T1000 (cell line): ENCODE measurements at regions not wholly inside any gene's neighbourhood (a gene's known extent, or its start where the extent isn't known, plus 50 kb on each side); places are given as distances from the start of the nearest gene placed in this dataset.

Experiments used
- DNase-seq: peaks from one replicate; lab custom pipeline; 2025; ENCODE audit warnings: mixed read lengths; lab: John Stamatoyannopoulos, UW

DNA sequence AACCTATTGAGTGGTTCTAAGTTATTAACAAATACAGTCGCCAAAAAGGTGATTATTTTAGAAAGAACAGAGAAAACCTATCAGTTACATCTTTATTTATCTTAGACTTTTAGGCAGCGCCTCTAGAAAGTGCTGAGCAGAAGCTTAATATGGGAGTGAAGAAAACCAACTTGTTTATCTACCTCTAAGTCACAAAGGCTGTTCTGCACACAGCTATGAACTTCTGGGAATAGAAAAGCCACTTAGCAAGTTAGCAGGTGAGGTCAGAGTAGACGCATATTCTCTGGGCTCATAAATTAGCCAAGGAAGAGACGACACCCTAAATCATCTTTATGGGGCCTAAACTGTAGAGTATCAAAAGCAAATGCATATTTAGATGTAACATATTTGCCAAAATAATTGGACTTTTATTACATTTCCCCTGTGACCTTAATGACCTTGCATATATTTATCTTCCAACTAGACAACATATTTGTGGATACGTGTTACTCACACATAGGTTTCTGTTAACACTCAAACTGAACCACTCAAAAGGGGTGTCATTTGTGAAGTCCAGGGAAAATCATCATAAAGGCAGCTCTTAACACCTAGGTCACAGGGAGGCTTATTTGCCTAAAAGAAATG lies 267.1 kb downstream of the ADGB start:
- no peak for DNase-seq

- DNase-seq = no peak
Observed at GRCh38 chr6:146866731-146867414, 268.1 kb downstream of the ADGB start.

DNA sequence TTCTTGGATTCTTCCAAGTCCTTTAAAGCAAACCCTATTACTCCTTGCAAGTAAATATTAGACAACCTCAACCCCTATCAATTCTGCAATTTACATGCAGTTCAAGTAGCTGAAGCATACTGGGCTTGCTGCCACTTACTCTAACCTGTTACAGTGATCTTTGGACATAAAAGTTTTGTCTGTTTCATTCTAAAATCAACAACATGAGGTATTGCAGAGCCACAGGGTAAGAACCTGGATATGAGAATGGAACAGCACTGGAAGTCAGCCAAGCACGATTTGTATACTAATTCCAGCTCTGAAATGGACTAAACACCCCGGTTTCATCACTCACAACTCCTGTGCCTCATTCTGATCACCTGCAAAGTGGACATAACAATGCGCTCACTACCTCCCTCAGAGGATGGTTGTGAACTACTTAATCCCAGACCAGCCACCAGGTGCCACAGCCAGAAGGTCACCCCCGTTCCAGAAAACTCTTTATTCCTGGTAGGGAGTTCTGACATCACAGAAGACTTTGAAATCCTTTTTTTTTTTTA lies 270.0 kb downstream of the ADGB start:
- no peak for DNase-seq

GRCh38 chr6:146870760-146871159 lies 272.0 kb downstream of the ADGB start:
- no peak for DNase-seq

DNA sequence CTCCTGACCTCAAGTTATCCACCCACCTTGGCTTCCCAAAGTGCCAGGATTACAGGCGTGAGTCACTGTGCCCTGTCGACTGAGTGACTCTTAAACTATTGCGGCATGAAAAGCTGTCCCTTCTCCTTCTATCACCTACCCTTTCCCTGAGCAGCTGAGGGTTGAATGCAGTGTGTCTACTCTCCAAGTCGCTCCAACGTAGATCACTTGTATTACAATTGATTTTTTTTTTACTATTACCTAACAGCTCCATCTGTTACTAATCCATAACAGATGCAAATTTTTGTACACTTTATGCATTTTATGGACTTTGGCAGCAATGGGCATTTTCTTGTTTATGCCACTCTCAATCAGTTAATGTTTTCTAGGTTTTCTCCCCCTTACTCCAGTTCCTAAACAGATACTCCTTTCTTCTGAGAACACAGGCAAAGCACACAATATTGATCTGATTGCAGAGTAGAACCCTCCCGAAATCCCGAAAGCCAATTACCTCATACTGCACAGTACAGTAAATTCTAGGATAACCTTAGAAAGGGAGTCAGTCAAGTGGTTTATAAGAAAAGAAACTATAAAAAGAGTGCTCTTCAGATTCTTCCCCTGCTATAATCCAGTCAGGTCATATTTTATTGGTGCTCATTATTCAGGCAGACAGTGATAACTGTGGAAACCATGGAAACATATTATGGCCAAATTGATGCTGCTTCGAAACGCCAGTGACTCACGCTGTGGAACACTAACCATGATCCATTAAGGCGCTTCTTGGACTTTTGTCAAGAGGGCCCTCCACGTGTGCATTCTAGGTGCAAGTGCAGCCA lies 273.0 kb downstream of the ADGB start:
- DNase-seq = no peak

GRCh38 chr6:146872426-146872785 lies 273.6 kb downstream of the ADGB start:
- DNase-seq = no peak

- no peak for DNase-seq
Observed at GRCh38 chr6:146874278-146875018, 275.7 kb downstream of the ADGB start.

DNA sequence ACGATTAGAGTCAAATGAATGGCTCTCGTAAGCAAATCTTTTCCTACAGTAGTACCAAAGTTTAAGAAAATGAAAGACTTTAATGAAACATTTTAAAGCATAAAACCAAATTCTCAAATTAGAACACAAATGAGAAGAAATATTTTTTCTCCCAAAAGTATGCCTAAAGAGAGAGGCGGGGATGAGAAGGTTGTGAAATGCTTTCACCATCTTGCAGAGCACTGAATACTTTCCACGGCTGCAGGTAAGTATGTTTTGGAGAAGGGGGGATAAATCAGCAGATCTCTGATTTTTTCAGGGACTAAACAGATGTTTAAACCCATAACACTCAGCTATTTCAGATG lies 277.1 kb downstream of the ADGB start:
- DNase-seq = no peak

DNA sequence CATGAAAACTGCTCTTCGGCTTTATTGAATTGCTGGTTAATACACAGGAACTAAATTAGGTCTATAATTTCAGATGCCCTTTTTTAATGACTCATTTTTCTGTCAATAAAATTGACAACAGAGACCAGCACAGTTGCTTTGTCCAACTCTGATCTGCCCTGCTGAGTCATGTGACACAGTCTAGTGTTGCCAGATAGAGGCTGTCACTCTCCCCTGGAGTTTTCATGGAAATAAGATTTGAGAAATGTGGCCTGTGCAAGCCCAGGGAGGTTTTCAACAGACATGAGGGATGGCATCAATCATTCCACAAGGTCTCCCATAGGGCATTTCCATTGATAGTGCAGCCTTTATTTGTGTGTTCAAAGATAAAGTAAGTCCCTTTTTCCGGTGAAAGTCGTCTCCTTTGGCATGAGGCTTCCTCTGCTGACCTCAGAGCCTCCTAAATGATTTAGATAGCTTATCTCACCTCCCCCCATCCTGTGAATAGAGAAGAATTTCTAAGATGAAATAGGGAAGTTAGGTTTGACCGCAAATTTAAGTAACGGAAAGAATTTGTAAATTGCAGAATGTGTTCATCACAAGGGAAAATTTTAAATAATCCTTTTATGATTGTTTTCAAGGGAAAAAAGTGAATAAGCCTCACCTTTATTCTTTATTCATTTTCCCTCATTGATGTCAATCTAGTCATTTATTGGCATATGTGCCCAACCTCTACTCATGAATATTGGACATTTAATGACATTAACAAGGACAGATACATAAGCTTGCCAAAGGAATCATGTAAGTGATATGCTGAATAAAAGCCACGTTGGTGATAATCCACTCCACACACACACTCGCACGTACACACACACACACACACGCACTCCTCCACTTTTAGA lies 277.7 kb downstream of the ADGB start:
- DNase-seq = no peak

- no peak for DNase-seq
Observed at GRCh38 chr6:146878168-146878951, 279.6 kb downstream of the ADGB start.

- DNase-seq = no peak
Observed at GRCh38 chr6:146878952-146879340, 280.2 kb downstream of the ADGB start.

DNA sequence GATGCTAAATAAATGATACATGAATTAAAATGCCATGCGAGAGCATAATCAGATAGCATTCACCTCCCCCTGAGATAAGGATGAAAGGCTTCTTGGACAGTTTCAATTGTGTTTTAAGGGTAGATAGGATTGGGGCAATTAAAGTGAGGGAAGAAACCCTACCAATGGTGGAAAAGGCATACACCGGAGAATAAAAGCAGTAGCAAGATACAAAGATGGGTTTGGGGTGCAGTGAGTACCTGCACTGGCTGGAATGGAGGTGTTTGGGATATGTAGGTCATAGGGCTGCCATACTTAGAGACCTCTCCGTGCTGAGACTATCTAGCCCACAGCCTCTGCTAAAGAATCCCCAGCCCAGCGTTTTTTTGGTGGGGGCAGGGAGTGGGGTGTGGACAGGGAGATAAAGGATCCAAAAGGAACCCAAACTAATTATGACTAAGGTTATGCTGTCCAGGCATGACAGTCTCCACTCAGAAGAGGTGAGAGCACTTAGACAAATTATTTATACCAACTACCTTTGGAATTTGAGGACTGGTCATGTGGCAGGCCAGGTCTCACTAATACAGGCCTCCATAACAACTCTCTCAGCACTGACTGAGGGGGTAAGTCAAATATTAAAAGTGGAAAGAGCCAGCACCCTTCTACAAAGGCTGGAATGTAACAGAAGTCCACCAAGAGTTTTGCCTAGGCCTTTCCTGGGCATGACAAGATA lies 280.8 kb downstream of the ADGB start:
- no peak for DNase-seq

GRCh38 chr6:146881228-146882181 lies 282.7 kb downstream of the ADGB start:
- DNase-seq = no peak

GRCh38 chr6:146883640-146884531 lies 285.1 kb downstream of the ADGB start:
- no peak for DNase-seq

- no peak for DNase-seq
Observed at GRCh38 chr6:146884728-146885127, 286.0 kb downstream of the ADGB start.

DNA sequence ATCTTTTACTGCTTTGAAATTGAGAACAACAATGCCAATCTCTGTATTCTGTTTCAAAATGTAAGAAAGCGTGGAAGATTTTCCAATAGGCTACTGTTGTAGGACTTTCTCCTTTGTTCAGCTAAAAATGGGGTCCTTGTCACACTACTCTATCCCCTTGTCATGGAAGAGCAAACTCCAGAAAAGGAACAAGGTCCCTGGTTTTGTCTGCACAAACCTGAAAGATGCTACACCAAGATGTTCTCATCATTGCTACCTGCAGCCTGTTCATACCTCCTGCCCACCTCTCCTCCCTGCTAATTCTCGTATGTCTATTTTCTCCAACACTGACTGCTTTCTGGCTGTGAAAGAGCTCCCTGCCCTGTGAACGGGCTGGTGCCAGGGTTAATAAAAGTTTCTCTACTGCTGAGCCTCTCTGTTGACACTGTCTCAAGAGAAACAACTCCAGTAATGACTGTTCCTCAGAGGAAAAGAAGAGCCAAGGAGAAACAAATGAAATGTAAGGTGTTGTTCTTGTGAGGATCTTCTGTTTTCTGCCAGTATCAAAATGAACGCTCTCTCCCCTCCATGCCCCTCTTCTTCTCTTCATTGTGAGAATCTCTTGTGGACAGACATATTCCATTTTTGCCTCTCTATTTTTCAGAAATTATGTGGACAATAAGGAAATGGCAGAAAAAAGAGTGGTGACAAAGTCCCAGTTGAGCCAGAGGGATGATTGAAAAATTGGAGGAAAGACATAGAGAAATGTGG lies 287.1 kb downstream of the ADGB start:
- no peak for DNase-seq
